Eye (tissue), 1 donor: ENCODE measurements at regions not wholly inside any gene's neighbourhood (a gene's known extent, or its start where the extent isn't known, plus 50 kb on each side); places are given as distances from the start of the nearest gene placed in this dataset.
"Not testable (repeated sequence)": the region's sequence is repeated elsewhere in the genome, so short reads cannot be mapped to it uniquely, and the experiment has no call there.

Experiments used
- DNase-seq: peaks from one replicate; pipeline ENCODE4 v3.0.0-alpha.2; 2015

DNA sequence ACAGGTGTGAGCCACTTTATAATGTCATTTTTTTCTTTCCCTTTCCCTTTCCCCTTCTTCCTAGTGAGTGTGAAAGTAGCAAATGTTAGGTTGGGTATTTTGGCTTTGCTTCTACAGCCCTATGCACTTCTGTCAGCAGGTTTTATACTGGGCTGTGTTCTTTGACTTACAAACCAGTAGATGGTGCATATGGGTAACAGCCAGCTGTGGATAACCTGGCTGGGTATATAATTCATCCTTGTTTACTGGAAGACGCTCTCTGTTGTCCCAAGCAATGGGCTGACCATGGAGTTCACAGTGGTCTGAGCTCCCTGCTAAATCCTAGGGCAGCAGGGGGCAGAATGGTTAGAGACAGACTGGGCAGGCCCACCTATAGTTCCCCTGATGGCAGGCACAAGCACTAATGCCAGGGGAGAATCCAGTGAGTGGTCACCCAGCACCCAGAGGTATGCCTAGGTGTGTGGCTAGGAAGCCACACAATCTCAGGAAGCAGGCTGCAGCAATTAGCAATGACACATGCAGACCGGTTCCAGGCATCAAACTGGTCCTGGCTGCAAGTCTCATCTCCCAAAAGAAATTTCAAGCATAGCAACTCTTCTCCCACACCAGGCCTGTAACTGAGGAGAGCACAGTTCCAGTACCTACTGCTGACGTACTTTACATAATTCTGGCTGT, 592.7 kb upstream of the MAN1A1 start:
- no peak for DNase-seq

DNA sequence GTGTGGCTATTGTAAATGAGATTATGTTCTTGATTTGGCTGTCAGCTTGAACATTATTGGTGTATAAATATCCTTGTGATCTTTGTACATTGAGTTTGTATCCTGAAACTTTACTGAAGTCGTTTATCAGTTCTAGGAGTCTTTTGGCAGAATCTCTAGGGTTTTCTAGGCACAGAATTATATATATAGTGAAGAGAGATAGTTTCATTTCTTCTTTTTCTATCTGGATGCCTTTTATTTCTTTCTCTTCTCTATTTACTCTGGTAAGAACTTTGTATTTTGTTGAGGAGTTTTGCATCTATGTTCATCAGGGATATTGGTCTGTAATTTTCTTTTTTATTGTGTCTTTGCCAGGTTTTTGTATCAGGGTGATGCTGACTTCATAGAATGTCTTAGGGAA, 589.2 kb upstream of the MAN1A1 start:
- DNase-seq, result no peak

- no peak for DNase-seq
These were observed 585.3 kb upstream of the MAN1A1 start for GRCh38 chr6:119934816-119935215.

DNA sequence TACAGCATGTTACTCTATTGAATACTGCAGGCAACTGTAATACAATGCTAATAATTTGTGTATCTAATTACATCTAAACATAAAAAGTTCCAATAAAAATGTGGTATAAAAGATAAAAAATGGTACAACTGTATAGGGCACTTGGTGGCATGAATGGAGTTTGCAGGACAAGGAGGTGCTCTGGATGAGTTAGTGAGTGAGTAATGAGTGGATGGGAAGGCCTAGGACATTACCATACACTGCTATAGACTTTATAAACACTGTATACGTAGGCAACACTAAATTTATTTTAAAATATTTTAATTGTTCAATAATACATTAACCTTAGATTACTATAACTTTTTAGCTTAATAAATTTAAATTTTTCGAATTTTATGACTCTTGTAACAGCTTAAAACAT, 579.6 kb upstream of the MAN1A1 start:
- no peak for DNase-seq

- DNase-seq, result not testable (repeated sequence)
These were observed 575.3 kb upstream of the MAN1A1 start for GRCh38 chr6:119924888-119925287.

GRCh38 chr6:119922814-119923213, 573.3 kb upstream of the MAN1A1 start:
- no peak for DNase-seq

DNA sequence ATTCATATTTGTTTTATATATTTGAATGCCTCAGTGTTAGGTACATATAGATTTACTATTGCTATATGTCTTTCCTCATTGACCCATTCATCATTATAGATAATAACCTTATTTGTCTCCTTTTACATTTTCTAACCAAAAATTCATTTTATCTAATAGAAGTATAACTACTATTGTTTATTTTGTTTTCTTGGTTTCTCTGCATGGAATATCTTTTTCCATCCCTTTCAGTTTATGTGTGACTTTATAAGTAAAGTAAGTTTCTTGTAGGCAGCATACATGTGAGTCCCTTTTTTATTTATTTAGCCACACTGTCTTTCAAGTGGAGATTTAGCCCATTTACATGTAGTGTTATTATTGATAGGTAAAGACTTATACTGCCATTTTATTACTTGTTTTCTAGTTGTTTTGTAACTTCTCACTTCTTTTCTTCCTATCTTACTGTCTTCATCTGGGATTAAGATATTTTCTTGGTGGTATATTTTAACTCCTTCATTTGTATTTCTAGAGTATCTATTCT, 572.0 kb upstream of the MAN1A1 start:
- no peak for DNase-seq

GRCh38 chr6:119917186-119917585, 567.6 kb upstream of the MAN1A1 start:
- no peak for DNase-seq

DNA sequence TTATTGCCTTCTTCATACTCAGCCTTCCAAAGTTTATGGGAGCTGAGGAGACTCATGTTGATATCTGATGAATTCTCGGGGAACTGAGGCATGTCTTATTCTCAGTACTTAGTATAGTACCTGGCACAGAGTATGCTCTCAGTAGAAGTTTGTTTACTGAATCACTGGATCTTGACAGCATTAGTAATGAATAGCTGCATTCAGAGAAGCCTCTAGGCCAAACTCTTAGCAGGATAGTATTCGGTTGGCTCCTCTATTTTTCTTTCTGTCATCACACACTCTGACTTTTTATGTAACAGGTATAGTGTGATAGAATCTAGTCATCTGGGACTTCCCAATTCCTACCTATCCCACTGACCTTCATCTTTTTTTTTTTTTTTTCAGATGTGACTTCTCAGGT, 566.4 kb upstream of the MAN1A1 start:
- no peak for DNase-seq

DNA sequence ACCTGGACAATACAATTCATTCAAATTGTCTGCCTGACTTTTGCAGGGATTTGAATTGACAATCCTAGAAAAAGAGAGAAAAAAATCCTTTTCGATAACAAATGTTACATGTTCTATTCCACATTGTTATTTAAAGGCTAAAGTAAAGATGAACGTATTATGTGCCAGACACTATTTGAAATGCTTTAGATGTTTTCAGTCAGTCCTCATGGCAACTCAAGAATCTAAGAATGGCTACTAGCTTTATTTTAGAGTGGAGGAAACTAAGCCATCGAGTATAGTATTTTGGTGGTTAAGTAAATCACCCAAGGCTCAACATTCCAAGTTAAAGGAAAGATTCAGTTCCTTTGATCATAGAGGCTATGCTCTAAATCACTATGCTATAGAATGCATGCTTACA, 558.6 kb upstream of the MAN1A1 start:
- DNase-seq, result no peak

- no peak for DNase-seq
These were observed 553.1 kb upstream of the MAN1A1 start for GRCh38 chr6:119902681-119903080.

DNA sequence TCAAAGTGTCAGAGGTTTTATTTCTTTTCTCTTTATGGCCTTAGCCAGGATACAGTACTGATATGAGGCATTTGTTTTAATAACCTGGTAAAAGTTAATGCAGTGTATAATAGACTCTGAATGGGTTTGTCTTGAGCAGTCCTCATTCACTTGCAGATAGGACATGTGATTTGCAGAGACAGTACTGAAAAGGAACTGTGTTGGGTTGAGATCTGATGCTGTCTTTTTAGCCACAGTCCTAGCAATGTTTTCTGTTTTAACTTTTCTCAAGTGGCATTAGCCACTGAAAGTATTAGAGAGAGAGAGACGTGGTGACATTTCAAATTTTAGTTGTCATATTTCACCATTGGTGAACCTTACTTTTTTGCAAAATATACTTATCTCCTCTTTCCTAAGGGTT, 547.2 kb upstream of the MAN1A1 start:
- DNase-seq, result no peak

DNA sequence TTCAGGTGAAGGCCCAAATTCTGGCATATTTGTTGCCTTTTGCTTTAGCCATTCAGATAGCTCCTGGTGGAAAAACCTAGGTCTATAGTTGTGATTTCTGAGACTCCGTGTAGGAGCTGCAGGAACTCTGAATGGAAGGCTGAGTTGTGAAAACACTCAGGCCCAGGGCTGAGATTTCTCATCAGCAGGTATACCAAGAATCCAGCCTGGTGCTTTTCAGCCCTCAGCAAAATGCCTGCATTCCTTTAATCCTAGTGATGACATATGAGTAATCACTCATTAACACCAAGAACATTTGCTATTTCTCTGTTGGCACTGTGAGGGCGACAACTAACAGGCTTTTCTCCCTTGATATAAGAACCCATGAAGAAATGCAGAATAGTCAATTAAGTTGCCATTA, 546.1 kb upstream of the MAN1A1 start:
- DNase-seq, result no peak

- no peak for DNase-seq
These were observed 545.2 kb upstream of the MAN1A1 start for GRCh38 chr6:119894811-119895210.

DNA sequence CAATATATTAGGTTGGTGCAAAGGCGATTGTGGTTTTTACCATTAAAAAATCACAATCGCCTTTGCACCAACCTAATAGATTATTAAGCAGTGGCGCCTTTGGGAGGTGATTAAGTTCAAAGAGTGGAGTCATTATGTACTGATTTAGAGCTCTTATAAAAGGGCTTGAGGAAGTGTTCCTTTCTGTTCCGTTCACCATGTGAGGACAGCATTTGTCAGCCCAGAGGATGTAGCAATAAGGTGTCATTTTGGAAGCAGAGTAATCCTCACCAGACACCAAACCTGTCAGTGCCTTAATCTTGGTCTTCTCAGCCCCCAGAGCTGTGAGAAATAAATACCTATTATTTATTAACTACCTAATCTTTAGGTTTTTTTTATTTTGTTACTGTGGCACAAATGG, 542.1 kb upstream of the MAN1A1 start:
- no peak for DNase-seq

DNA sequence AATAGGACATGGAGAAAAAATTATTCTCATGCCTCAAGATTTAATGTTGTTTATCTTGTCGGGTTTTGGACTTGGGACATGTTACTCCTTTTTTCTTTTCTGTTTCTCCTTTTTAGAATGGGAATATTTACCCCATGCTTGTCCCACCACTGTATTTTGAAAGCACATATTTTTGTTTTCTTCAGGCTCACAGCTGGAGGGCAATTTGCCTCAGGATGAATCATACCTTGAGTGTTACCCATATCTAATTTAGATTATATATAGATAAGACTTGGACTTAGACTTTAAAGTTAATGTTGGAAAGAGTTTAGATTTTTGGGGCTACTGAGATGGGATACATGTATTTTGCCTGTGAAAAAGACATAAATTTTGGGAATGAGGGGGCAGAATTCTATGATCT, 541.6 kb upstream of the MAN1A1 start:
- DNase-seq, result no peak

DNA sequence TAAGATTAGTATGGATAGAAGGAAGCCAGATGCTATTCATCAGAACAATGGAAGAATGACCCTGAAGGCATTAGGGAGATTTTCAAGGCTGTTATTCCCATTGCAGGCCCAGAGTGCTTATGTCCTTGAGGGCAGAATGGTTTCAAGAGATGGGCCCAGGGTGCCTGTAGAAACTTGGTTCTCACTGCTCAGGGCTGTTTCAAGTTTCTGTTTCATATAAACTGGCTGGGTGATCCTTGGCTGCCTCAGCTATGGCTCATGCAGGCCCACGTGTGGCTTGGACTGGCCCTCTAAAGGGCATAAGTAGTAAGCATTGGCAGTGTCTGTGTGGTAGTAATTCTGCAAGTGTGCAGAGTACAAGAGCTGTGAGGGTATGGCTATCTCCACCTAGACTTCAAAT, 540.9 kb upstream of the MAN1A1 start:
- no peak for DNase-seq

GRCh38 chr6:119887666-119888065, 538.1 kb upstream of the MAN1A1 start:
- DNase-seq, result no peak

DNA sequence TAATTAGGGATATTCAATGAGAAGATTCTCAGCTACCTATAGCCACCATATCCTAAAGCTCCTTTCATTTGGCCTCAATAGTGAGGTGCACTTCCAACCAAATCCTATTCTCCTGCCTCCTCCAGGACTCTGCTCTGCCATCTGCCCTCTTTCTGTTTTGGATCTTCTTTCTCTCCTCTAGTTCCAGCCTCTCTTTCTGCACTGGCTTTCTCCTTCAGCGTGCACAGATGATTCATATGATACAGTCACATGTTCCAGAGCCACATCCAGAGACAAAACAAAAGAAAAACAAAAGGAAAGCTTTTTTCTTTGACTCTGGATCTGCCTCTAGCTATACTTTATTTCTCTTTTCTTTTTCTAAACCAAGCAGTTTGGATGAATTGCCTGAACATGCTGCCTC, 531.9 kb upstream of the MAN1A1 start:
- no peak for DNase-seq

DNA sequence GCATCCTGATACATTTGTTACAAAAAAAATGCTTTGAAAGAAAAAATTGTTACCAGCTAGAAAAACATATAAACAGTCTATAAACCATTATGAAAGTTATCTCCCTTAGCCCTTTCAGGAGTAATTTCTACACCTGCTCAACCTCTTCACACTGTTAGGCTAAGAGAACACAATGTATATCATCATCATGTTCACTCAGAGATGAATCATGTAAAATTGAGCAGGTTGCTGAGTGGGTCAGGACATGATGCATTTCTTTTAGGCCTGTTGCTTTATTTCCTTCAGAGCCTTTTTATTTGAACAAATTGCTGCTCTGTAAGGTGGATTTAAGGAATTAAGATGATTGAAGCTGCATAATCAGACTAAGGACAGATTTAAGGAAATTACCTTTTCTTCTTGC, 531.3 kb upstream of the MAN1A1 start:
- no peak for DNase-seq

DNA sequence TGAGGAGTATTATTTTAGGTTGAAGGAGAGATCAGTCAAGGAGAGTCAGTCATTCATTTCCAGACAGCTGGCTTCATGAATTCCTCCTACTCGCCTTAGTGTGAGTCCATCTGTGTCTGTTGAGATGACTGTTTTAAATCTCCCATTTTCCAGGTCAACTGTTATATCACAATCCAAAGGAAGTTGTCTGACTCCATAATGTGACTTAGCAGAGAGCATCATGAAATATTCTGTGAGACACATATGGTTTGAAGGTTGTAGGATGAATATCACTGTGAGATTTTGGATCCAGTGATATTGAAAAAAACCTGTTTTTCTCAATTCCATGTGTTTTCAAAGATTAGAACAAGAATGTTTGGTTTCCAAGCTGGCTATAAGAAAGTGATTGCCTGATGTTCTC, 530.2 kb upstream of the MAN1A1 start:
- DNase-seq, result no peak

GRCh38 chr6:119874381-119874780, 524.8 kb upstream of the MAN1A1 start:
- DNase-seq, result no peak

DNA sequence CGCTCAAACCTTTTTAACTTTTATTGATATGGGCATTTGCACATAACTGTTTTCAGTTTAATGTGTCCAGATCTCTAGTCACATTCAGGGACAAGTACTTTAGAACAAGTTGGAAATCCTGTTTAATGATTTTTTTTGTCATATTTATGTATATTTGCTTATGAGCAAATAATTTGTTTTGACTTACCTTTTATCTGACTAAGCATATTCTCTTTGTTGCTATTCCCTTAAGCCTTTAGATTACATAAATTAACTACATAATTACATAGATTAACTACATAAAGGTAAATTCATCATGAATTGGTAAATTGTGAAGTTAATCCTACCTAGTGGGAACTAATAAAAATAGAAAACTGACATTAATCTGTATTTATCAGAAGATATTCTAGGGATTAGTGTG, 523.5 kb upstream of the MAN1A1 start:
- DNase-seq, result no peak

DNA sequence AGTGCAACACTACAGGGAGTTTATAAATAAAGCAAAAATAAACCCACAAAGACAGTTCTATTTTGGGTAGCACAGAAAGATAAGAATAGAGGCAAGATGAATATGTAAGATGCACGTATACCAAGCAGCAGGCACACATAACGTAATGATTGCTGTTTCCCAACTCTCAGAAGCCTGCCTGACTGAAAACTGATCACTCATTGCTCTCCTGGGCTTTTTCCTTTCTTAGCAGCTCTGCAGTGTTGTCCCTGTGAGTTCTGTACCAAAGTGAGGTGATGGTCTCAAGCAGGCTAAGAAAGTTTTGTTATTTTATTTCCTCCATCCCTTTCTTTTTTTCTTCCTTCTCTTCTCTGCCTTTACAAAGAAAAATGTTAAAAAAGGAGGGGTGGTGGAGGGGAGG, 522.0 kb upstream of the MAN1A1 start:
- no peak for DNase-seq
